OCI-LY3 (cell line): ENCODE measurements at regions not wholly inside any gene's neighbourhood (a gene's known extent, or its start where the extent isn't known, plus 50 kb on each side); places are given as distances from the start of the nearest gene placed in this dataset.

Experiments
- H2AFZ ChIP-seq: fragments of 200-600, 300-600 bp; shearing (Covaris generic); 2 replicates; pipeline ENCODE4 v1.6.0; 2014; ENCODE audit warnings: antibody characterized with exemption, low read depth, low read length
- H3K27ac ChIP-seq: fragments of 200-600, 300-600 bp; sonication (generic); 2 replicates; pipeline ENCODE4 v1.5.1; 2014; ENCODE audit warnings: mild to moderate bottlenecking, low read length, moderate library complexity, mixed read lengths
- H3K27me3 ChIP-seq: fragments of 200-600, 300-600 bp; sonication (generic); 2 replicates; pipeline ENCODE4 v1.6.1; 2014; ENCODE audit warnings: low read depth, low read length, mixed read lengths
- H3K36me3 ChIP-seq: fragments of 200-600, 300-600 bp; sonication (generic); replicated peaks from 2 replicates; pipeline ENCODE3; 2014; ENCODE audit warnings: low read depth, low read length, mixed read lengths
- H3K4me1 ChIP-seq: fragments of 300-600, 200-600 bp; sonication (generic); 2 replicates; pipeline ENCODE4 v1.6.1; 2014; ENCODE audit warnings: low read length, mixed read lengths
- H3K4me2 ChIP-seq: fragments of 200-600, 300-600 bp; sonication (generic); 2 replicates; pipeline ENCODE4 v1.6.1; 2014; ENCODE audit warnings: low read length, mixed read lengths
- H3K4me3 ChIP-seq: fragments of 300-600, 200-600 bp; sonication (generic); 2 replicates; pipeline ENCODE4 v1.5.1; 2014; ENCODE audit warnings: antibody characterized with exemption, mild to moderate bottlenecking, low read length, moderate library complexity
- H3K79me2 ChIP-seq: fragments of 300-600, 200-600 bp; shearing (Covaris generic); 2 replicates; pipeline ENCODE4 v1.6.1; 2014; ENCODE audit warnings: mild to moderate bottlenecking, low read length, mixed read lengths
- H3K9ac ChIP-seq: fragments of 300-600, 200-600 bp; shearing (Covaris generic); 2 replicates; pipeline ENCODE4 v1.6.0; 2014; ENCODE audit warnings: mild to moderate bottlenecking, low read length, moderate library complexity
- H3K9me3 ChIP-seq: fragments of 200-600, 300-600 bp; shearing (Covaris generic); 2 replicates; pipeline ENCODE4 v1.6.1; 2014; ENCODE audit warnings: low read length, mixed read lengths; ENCODE audit not compliant: insufficient read depth
- H4K20me1 ChIP-seq: fragments of 200-600, 300-600 bp; sonication (generic); 2 replicates; pipeline ENCODE4 v1.6.1; 2016; ENCODE audit warnings: low read length, mixed read lengths; ENCODE audit not compliant: insufficient read depth
- EZH2phosphoT487 ChIP-seq: fragments of 200-600 bp; shearing (Covaris generic); IDR thresholded peaks from 2 replicates; pipeline ENCODE4 v1.6.1; 2018; ENCODE audit warnings: antibody characterized with exemption, mixed run types, low read depth
- TF ChIP-seq, protein P1 (sequence below): fragments of 200-600, 300-600 bp; sonication (generic); IDR thresholded peaks from 2 replicates; pipeline ENCODE4 v1.5.1; 2014; ENCODE audit warnings: antibody characterized with exemption, low read length, low read depth

- Histone ChIP-seq H3K4me2 (no peak overlapping the region), H3K36me3 (no peaks in the 10 kb centered on the region), H3K79me2 (no peaks in the 10 kb centered on the region), H4K20me1 (no peaks in the 10 kb centered on the region), H3K9me3 (no peaks in the 10 kb centered on the region), H3K4me3 (no peak overlapping the region), H3K9ac (no peak overlapping the region), H3K27me3 (peaks cover 35% of the 10 kb centered on the region), H3K4me1 (peaks cover 3% of the 10 kb centered on the region; the same call in 1 of the 2 replicates), H2AFZ (no peak overlapping the region), H3K27ac (no peak overlapping the region)
- TF ChIP-seq, protein P1, sequence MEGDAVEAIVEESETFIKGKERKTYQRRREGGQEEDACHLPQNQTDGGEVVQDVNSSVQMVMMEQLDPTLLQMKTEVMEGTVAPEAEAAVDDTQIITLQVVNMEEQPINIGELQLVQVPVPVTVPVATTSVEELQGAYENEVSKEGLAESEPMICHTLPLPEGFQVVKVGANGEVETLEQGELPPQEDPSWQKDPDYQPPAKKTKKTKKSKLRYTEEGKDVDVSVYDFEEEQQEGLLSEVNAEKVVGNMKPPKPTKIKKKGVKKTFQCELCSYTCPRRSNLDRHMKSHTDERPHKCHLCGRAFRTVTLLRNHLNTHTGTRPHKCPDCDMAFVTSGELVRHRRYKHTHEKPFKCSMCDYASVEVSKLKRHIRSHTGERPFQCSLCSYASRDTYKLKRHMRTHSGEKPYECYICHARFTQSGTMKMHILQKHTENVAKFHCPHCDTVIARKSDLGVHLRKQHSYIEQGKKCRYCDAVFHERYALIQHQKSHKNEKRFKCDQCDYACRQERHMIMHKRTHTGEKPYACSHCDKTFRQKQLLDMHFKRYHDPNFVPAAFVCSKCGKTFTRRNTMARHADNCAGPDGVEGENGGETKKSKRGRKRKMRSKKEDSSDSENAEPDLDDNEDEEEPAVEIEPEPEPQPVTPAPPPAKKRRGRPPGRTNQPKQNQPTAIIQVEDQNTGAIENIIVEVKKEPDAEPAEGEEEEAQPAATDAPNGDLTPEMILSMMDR = no peak
- no peak for TF ChIP-seq EZH2phosphoT487
Observed at GRCh38 chr6:63486196-63486595, 86.1 kb upstream of the LOC128125822 start.

DNA sequence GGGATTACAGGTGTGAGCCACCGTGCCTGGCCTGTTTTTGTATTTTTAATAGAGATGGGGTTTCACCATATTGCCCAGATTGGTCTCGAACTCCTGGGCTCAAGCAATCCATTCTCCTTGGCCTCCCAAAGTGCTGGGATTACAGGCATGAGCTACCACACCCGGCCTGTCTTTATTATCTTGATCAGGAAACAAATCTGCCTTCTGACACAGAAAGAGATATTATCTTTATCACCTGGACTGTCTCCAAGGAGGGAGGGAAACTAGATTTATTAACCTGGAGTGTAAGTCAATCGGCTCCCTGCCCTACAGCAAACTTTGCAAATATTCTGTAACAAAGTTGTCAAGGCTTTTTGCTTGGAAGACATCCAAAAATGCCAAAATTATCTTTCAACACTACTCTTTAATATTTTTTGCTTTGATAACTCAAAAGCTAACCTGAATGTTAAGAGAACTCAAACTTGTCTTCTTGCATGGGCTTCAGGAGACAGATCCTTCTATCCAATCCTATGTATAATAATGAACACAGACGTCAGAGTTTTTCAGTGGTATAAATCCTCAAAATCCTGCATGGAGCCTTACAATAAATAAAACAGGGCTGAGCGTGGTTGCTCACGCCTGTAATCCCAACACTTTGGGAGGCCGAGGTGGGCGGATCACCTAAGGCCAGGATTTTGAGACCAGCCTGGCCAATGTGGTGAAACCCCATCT lies 85.0 kb upstream of the LOC128125822 start:
- Histone ChIP-seq H2AFZ (no peak overlapping the region), H3K79me2 (no peaks in the 10 kb centered on the region), H3K36me3 (no peaks in the 10 kb centered on the region), H3K27me3 (peaks cover 36% of the 10 kb centered on the region), H3K27ac (no peak overlapping the region), H3K4me2 (no peak overlapping the region), H3K4me3 (no peak overlapping the region), H3K9me3 (no peaks in the 10 kb centered on the region), H3K9ac (no peak overlapping the region), H4K20me1 (no peaks in the 10 kb centered on the region), H3K4me1 (no peaks in the 10 kb centered on the region)
- TF ChIP-seq, protein P1 = no peak
- TF ChIP-seq EZH2phosphoT487 = no peak

DNA sequence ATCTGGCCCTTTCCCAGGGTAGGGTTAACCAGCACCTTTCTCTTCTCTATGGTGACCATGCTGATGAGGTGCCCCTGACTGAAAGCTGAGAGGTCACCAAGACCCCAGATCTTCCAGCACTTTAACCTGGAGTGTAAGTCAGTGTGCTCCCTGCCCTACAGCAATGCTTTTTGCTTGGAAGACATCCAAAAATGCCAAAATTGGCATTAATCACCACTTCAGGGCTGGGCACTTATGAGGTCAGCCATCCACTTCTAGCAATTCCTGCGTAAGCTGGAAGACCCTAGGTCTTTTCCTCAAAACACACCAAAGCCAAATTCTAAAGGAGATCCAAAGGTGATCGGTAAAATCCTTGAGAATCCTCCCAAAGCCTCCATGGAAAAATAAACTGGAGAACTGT lies 81.2 kb upstream of the LOC128125822 start:
- Histone ChIP-seq H3K27me3 (peaks cover 36% of the 10 kb centered on the region), H3K9me3 (no peaks in the 10 kb centered on the region), H3K36me3 (no peaks in the 10 kb centered on the region), H3K79me2 (no peaks in the 10 kb centered on the region), H3K4me2 (no peak overlapping the region), H3K4me1 (no peaks in the 10 kb centered on the region), H4K20me1 (no peaks in the 10 kb centered on the region), H3K4me3 (no peak overlapping the region), H3K9ac (no peak overlapping the region), H2AFZ (no peak overlapping the region), H3K27ac (no peak overlapping the region)
- TF ChIP-seq, protein P1 = no peak
- no peak for TF ChIP-seq EZH2phosphoT487

GRCh38 chr6:63492476-63492875 lies 79.8 kb upstream of the LOC128125822 start:
- Histone ChIP-seq H3K4me1 (no peaks in the 10 kb centered on the region), H3K4me2 (no peak overlapping the region), H3K36me3 (no peaks in the 10 kb centered on the region), H3K9ac (no peak overlapping the region), H3K27ac (no peak overlapping the region), H3K4me3 (no peak overlapping the region), H2AFZ (no peak overlapping the region), H3K79me2 (no peaks in the 10 kb centered on the region), H4K20me1 (no peaks in the 10 kb centered on the region), H3K9me3 (no peaks in the 10 kb centered on the region), H3K27me3 (peaks cover 36% of the 10 kb centered on the region)
- no peak for TF ChIP-seq EZH2phosphoT487
- TF ChIP-seq, protein P1 = no peak
